Activated CD8-positive, alpha-beta memory T cell treated with anti-CD3 and anti-CD28 coated beads, Interleukin-2, amount 50 U/mL, for 4 hours (primary cell): ENCODE measurements at regions not wholly inside any gene's neighbourhood (a gene's known extent, or its start where the extent isn't known, plus 50 kb on each side); places are given as distances from the start of the nearest gene placed in this dataset.
"Not testable (repeated sequence)": the region's sequence is repeated elsewhere in the genome, so short reads cannot be mapped to it uniquely, and the experiment has no call there.

Experiments used
- DNase-seq: peaks from one replicate; pipeline ENCODE4 v3.0.0-alpha.2; 2020

DNA sequence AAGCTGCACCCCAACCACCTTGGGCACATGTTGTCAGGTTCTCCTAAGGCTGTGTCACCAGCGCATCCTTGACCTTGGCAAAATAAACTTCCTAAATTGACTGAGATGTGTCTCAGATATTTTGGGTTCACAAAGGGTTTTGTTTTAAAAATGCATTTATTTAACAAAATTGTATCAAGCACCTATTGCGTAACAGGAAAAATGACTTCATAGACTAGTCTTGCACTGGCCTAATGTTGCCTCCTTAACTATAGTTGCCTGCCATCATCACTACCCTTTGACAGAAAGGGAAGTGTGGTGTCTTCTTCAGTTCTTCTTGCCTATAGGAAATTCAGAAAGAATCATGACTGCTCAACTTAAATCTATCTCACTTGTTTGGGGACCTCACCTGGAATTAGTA, 374.2 kb downstream of the SH2D1A start:
- DNase-seq: no peak

DNA sequence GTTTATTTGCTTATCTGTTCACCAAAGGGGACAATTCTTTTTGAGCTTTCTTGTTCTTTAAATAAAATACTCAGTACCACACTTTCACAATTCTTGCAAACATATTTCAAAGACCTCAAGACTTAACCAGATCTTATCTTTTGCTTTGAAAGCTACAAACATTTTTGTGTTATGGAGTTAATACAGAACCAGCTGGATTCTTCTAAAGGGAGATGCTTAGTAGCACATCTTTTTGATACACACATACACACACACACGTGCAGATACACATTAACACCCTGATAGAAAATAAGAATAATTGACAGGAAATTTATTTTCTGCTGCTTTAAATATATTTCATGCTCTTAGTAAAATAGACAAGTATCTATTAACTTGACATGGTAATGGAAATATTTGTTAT, 379.1 kb downstream of the SH2D1A start:
- no peak for DNase-seq

DNA sequence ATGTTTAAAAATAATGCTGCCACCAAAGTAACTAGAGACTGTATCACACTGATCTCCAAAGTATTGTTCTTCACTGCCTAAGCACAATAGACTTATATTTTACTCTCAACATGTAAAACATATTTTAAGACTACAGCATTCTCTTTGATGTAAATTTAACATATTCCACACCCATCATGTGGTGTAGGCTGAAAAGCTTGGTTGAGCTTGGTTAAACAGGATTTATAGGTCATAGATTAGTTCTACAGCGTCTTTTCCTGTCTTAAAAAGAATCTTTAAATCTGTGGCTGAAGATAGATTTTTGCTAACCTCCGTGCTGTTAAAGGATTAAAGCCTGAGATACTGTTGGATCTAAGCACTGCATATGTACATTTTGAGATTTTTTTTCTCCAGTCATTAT, 379.9 kb downstream of the SH2D1A start:
- DNase-seq: no peak

DNA sequence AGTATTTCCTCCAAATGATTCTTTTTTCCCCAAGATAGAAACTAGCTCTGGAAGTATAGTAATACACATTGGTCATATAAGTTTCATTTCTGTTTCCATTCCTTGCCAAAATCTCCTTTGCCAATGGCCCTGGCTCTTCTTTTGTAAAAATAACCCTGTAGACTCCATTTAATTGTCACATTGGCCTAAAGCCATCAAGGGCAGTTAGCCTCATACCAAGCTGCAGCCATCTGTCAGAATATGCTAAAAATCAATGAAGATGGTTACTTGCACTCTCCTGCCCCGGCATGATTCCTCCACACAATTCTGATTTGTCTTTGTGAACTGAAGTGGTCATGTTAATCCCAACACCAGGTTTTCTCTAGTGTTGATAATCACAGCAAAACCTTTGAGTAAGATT, 380.5 kb downstream of the SH2D1A start:
- DNase-seq: no peak

DNA sequence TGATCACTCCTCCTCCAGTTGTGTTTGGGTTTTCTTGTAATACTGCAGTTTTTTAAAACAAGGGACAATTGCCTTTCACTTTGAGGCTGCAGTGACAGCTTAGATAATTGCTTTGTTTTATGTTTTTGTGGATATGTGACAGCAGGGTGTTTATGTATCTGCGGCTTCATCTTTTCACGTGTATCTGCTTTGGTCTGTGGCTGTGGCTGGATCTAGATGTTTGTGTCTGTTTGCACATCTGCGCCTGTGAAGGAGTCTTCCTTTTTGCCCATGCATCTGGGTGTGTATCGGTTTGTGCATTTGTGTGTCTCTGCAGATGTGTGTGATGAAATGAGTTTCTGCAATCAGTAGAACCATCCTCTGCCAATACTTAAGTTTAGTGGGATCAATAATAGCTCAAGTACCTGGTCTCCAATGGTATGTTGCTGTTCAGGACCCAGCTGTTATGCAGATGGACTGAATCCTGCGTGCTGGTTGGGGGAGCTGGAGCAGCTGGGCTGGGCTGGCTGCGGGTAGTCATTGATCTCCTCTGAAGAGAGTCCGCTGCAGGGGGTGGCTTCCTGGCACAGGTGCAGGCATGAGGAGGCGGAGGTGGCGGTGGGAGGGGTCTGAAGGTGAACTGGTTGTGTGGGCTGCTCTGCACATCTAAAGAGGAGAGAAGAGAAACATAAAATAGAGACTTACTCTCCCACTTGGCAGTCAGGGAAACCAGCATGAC, 390.3 kb downstream of the SH2D1A start:
- peak; percentile 55 for DNase-seq

DNA sequence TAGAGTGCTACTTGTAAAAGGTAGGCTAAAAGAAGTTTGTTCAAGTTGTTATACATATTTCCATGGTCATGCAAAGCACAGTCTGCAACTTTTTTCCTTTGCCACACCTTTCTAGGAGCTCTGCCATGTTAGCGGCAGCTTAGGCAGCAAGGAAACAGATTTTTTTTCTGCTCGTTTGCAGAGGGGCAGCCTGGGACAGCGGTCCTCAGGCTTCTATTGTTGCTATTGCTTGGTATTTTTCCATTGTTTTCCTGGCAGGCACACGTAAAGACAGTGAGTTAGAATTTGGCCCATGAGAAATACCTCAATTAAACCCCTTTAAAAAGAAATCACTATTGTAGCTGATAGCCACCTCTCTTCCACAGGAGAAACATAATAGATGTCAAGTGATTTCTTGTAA, 391.4 kb downstream of the SH2D1A start:
- no peak for DNase-seq

DNA sequence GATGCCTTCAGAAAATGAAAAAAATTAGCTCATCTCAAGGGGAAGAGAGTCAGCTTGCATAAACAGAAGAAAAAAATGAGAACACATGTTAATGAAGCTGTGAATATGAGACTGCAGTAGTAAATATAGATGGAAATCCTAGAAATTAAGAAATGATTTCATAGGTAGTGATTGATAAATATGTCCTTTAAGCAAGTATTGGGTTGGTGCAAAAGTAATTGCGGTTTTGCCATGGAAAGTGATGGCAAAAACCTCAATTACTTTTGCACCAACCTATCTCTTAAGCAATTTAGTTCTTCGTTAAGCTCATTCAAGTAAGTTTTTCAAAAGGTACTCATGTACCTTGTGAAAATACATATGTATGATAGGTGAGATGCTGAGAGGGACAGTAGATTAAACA, 400.9 kb downstream of the SH2D1A start:
- no peak for DNase-seq

DNA sequence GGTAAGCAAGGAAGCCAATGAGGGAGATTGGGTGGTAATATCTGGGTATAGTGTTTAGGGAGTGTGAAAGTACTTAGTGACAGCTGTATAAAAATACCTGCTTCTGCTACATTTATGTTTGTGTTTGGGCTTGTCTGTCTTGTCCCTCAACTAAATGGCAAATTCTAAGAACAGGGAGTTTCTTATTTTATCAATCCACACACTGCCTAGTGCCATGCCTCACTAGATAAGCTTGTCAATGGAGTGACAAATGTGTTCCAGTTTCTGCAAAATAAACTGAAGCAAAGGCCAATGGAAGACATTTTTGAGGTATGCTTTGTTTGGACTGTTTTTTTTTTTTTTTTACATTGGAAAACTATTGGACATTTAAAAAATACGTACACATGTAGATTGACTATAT, 418.0 kb downstream of the SH2D1A start:
- DNase-seq: no peak

DNA sequence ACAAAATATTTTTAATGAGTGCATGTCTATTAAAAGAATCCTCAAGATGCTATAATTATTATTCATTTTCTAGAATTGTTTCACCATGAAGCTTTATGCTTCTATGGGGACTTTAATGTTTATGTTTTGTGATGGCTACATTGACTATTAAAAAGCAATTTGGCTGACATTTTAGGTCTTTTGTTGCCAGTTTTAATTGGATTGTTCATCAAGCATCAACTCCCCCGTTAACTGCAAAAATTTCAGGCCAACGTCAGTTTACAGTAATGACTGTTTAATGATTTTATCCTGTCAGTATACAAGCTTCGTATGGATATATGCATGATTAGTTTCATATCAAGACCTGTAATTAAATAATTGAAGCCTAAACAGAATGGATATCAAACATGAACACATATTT, 422.8 kb downstream of the SH2D1A start:
- DNase-seq: no peak

DNA sequence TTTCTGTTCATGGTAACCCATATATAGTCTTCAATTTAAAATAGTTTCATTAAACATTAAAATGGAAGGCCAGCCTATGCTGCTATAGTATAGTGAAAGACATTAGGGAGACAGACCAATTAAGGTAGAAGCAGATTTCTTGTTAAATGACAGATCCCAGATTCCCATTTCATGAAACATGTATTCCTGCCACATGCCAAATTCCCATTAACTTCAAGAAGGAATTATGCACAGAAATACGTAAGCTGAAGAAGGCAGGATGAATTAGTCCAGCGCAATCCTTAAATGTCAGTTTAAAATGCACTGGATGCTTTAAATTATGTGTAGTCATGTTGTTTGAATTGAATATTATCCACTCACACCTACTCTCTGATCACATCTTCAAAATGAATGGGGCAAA, 424.9 kb downstream of the SH2D1A start:
- DNase-seq: no peak

DNA sequence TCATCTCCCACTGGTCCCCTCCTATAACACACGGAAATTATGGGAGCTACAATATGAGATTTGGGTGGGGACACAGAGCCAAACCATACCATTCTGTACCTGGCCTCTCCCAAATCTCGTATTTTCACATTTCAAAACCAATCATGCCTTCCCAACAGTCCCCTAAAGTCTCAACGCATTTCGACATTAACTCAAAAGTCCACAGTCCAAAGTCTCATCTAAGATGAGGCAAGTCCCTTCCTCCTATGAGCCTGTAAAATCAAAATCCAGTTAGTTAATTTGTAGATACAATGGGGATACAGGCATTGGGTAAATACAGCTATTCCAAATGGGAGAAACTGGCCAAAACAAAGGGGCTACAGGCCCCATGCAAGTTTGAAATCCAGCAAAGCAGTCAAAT, 441.9 kb downstream of the SH2D1A start:
- not testable (repeated sequence) for DNase-seq

DNA sequence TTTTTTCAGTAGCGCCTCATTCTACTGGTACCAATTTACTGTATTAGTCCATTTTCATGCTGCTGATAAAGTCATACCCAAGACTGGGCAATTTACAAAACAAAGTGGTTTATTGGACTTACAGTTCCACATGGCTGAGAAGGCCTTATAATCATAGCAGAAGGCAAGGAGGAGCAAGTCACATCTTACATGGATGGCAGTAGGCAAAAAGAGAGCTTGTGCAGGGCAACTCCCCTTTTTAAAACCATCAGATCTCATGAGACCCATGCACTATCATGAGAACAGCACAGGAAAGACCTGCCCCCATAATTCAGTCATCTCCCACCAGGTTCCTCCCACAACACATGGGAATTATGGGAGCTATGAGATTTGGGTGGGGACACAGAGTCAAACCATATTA, 443.5 kb downstream of the SH2D1A start:
- not testable (repeated sequence) for DNase-seq

DNA sequence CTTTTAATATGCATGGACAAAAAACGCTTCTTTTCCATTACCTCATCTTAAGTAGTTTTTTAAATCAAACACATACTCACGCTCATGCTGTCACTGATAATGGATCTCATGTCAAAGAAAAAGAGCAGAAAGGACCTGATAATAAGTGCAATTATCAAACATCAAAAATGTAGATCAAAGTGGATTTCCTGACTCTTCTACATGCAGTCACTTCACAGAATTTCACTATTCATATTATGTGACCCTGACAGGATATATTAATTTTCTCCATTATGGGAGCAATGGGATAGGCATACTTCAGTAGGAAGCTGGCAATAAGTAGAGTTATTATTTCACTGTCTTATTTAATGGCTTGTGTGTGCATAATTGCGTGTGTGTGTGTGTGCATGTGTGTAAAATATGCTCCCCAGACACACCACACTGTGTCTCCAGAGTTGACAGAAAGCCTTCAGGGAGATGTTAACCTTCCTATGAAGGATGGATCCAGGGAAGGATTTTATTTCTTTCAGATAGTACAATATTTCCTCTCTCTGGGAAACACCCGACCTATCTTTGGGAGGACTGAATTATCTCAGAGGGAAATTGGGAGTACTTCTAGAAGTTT, 445.2 kb downstream of the SH2D1A start:
- no peak for DNase-seq

DNA sequence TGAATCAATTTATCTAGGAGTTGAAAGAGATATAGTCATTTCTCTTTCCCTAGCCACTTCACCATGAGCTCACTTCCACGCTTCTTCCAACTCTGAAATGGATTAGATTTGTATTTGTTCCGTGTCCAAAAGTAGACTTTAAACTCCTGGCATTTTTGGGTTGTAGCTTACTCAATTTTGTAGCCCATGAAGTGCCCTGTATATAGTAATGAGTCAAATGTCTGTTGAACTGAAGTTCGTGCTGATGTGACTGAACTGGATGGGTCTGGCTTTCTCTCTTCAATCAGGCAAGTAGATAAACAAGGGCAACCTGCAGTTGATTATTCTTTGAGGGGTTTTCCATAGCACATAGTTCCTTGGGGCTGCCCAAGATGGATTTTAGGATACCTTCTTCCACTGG, 450.6 kb downstream of the SH2D1A start:
- DNase-seq: no peak

DNA sequence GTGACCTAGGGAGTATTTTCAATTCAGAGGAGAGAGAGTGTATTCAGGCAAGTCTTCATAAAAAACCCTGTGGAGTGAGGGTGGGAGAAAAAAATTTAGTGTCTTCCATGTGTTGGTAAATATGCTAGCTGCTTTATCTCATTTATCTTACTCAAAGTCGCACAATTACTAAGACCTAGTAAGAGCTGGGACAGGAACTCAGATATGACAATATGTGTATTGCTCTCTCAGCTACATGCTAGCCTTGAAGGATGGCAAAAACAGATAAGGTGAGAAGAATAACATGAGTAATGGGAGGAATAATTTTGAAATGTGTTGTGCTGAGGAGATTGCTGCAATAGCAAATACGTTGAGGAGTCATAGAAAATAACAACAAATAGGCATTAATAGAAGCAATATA, 458.6 kb downstream of the SH2D1A start:
- DNase-seq: no peak

DNA sequence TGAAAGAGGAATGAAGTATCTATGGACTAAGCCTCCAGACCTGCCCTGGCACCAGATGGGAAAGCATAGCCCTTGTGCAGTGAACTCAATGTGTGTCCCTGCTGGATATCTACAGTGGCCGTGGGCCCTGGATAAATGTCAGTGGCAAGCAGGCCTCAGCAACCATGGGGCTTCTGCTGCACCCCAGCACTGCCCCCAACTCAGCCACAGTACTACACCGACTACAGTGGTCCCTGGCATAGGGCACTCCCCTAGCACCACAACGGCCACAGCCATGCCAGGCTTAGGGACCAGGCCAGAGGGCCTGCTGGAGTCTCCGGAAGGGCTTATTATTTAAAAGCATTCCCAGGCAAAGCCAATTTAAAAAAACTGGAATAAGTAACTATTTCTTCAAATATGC, 459.1 kb downstream of the SH2D1A start:
- no peak for DNase-seq

DNA sequence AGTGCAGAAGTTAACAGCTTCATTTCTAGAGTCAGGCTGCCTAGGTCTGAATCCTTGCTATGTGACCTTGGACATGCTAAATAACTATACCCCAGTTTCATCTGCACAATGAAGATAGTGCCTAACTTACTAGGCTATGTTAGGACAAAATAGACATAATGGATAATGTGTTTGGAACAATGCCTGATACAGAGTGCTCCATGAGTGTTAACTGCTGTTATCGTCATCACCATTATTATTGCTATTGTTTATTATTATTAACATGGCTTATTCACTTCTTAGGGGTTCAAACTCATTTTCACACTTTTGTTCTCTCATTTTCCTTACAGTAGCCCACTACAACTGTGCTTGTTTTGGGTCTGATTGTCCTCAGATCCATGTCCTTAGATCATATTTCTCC, 467.7 kb downstream of the SH2D1A start:
- DNase-seq: no peak

DNA sequence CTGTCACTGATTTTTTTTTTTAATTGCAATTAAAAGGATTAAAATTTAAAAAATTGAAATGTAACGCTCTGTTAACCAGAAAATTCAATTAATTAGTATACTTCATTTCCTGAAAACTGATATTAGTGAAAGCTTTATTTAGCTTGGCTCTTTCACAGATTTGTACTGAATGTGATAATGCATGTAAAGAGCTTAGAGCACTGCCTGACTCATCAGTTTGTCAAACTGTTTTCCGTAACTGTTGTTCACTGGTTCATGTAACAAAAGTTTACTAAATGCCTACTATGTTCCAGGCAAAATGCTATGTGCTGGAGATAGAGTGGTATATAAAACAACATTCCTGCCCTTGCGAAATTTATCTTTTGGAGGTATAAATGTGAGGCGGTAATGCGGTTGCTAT, 471.7 kb downstream of the SH2D1A start:
- DNase-seq: no peak

DNA sequence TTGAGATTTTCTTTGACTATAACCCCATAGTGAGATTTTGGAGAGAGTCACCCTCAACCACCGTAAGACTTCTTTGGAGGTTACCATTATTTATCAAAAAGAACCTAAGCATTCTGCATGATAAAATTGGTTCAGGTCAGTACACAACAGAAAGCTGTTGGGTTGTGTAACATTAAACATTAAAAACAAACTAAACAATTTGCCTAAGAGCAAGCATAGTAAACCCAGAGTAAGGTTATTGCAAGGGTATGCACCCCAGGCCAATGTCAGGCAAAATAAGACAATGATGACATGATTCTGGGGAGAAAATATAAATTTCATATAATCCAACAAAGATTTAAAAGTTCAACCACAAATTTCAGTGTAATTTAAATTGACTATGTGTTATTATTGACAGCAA, 472.4 kb downstream of the SH2D1A start:
- no peak for DNase-seq

DNA sequence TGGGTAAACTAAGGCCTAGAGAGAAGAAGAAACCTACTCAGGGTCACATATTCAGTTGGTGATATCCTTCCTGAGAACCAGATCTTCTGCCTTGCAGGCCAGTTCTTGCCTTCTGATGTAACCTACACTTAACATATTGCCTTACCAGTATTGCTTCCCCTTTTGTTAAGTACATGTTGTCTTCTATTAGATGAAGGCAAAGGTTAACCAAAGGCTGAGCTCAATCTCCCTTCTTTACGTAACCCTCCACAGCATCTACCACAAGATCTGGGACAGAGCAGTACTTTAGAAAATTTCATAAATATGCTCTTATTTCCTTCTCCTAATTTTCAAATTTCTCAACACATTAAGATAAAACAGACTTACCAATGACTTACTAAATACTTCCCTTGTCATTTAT, 474.4 kb downstream of the SH2D1A start:
- DNase-seq: no peak

DNA sequence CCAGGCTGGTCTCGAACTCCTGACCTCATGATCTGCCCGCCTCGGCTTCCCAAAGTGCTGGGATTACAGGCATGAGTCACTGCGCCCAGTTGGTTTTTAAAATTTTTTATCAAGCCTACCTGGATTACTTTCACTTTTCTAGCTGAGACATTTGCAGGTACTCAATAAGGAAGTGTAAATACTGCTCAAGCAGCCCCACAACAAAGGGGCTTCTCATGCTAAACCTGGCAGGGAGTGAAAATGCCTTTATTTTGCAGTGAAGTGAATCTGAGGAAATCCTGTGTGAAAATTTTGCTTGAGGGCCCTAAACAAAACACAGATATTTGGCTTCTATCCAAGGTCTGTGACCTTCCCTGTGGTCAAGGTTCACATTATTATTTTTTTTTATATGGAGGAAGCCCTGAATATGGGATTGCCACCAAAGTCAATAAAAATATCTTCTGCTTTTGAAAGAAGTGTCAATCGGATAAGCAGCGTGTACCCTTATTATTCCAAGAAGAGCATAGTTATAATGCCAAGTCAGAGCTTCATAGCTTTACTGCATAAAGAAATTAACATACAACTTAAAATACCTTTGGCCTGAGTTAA, 481.0 kb downstream of the SH2D1A start:
- no peak for DNase-seq

DNA sequence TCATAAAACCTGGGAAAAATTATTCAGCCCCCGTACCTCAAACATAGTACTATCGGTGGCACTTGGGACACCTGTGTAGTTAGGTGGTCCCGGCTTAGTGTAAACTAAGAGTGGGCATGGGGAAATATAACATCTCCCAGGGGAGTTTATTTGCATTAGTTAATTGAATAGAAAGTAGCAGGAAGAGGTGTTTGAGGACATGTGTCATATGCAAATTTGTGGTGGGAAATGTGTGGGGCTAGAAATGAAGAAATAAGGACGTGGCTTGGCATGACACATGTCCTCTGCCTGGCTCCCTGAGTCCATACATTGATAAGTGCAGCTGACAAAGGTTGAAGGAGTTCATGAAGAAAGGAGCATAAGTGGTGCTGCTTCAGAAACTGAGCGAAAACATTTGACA, 483.6 kb downstream of the SH2D1A start:
- no peak for DNase-seq

DNA sequence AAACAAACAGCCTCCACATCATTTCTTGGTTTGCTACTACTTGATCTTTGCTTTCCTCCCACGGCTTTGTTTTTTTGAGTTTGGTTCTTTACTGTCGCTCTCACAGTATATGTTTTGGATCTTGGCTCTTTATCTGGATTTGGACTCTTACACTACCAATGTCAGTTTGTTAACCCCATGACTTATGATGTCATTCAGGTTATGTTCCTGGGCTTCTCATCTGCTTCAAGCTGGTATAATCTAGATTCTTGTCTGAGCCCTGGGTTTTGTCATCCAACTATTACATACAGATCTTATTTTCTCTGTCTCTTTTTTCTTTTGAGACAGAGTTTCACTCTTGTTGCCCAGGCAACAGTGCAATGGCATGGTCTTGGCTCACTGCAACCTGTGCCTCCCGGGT, 482.9 kb upstream of the TEX13C start:
- no peak for DNase-seq

DNA sequence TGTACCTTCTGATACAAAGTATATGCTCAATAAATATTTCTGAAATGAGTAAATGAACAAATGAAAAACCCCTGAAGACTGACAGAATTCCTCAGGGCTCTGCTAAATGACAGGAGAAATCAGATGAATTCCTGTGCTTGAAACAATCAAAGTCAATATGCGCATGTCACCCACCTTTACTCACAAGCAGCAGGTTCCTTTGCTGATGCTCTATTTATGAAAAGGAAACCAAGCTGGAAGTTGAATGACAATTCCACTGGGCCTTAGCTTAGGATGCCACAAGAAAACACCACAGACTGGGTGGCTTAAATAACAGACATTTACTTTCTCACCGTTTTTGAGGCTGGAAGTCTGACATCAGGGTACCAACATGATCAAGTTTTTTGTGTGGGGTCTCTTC, 477.5 kb upstream of the TEX13C start:
- no peak for DNase-seq

DNA sequence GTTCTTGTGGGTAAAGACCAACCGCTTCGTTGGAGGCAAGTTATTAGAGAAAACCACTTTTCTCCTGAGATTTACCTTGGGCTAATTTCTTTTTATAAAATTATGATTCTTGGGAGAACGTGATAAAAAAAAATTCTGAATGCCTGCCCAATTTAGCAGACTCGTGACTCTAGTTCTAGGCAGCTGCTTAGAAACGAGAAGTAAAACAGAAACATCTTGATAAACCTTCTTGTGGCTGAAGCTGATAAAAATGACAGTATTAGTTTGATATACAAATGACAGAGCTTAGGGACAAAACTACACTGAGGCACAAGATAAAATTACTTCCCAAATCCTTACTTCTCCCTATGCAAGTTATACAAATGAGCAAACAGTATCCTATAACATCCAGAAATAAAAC, 458.9 kb upstream of the TEX13C start:
- DNase-seq: no peak
